Spinal cord (tissue), 9 donors: ENCODE measurements at regions not wholly inside any gene's neighbourhood (a gene's known extent, or its start where the extent isn't known, plus 50 kb on each side); places are given as distances from the start of the nearest gene placed in this dataset.

Experiments
- DNase-seq, 6 donors: peaks; one replicate each; pipeline versions ENCODE4 v3.0.0 to v3.0.0-alpha.2; 2013 to 2015; ENCODE audit warnings: low spot score in 6 of 6, low read depth in 4 of 6
- H3K27ac ChIP-seq: one replicate; pipeline ENCODE4 v1.5.1; 2013; ENCODE audit warnings: low read depth, low read length, control low read depth
- H3K27me3 ChIP-seq: one replicate; pipeline ENCODE4 v1.6.1; 2013; ENCODE audit warnings: low read length; ENCODE audit not compliant: control insufficient read depth, insufficient read depth
- H3K36me3 ChIP-seq: one replicate; pipeline ENCODE4 v1.6.1; 2013; ENCODE audit warnings: low read length; ENCODE audit not compliant: control insufficient read depth, insufficient read depth
- H3K4me1 ChIP-seq: one replicate; pipeline ENCODE4 v1.6.1; 2013; ENCODE audit warnings: low read length; ENCODE audit not compliant: control insufficient read depth, insufficient read depth
- H3K4me3 ChIP-seq: one replicate; pipeline ENCODE4 v1.5.1; 2013; ENCODE audit warnings: low read depth, low read length, control low read depth
- H3K9me3 ChIP-seq: one replicate; pipeline ENCODE4 v1.6.1; 2013; ENCODE audit warnings: low read length; ENCODE audit not compliant: control insufficient read depth, insufficient read depth
- WGBS: methylation state at CpG from one replicate; pipeline ENCODE4 v1.1.5; 2013; ENCODE audit warnings: missing lambda C conversion rate; ENCODE audit not compliant: insufficient coverage; 5-methylcytosine and 5-hydroxymethylcytosine counted together
- donor health status: healthy.

DNA sequence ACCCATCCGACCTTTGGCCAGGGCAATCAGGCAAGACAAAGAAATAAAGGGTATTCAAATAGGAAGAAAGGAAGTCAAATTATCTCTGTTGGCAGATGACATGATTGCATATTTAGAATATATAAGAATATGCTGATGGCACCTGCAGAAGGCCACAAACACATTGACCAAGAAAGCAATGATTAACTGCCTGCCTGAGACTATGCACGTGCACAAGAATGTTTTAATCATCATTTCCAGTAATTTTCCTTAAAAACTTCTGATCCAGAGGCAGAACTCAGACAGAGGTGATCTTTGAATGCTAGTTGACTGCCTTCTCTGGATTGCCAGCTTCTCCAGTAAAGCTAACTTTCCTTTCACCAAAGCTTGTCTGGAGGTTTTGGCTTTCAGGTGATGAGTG, 260.2 kb downstream of the DTWD2 start:
- H3K4me3 ChIP-seq = no peak overlapping the region
- DNase-seq = no peak
- WGBS = 86% methylated on average over 1 of the region's 2 CpGs
- no peaks in the 10 kb centered on the region for H3K9me3 ChIP-seq
- H3K27ac ChIP-seq = no peak overlapping the region
- H3K4me1 ChIP-seq = no peaks in the 10 kb centered on the region
- H3K27me3 ChIP-seq = no peaks in the 10 kb centered on the region
- H3K36me3 ChIP-seq = no peaks in the 10 kb centered on the region

DNA sequence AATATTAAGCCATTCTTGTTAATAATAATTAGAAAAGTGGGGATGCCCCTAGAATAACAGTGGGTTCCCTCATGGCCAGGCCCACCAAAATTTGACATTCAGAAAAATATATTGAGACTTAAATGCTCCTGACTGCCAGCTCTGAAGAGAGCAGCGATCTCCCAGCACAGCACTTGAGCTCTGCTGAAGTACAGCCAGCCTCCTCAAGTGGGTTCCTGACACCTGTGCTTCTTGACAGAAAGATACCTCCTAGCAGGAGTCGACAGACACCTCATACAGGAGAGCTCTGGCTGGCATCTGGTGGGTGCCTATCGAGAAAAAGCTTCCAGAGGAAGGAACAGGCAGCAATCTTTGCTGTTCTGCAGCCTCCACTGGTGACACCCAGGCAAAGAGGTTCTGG, 261.5 kb downstream of the DTWD2 start:
- Histone ChIP-seq H3K4me1 (no peaks in the 10 kb centered on the region), H3K9me3 (no peaks in the 10 kb centered on the region), H3K36me3 (no peaks in the 10 kb centered on the region), H3K27me3 (no peaks in the 10 kb centered on the region), H3K27ac (no peak overlapping the region), H3K4me3 (no peak overlapping the region)
- no peak for DNase-seq
- 84% methylated on average over 3 of the region's 3 CpGs for WGBS

- Histone ChIP-seq H3K27me3 (no peaks in the 10 kb centered on the region), H3K4me1 (no peaks in the 10 kb centered on the region), H3K27ac (no peak overlapping the region), H3K4me3 (no peak overlapping the region), H3K9me3 (no peaks in the 10 kb centered on the region), H3K36me3 (no peaks in the 10 kb centered on the region)
- DNase-seq = no peak
These were observed 265.4 kb downstream of the DTWD2 start for GRCh38 chr5:118723021-118723338.

GRCh38 chr5:118722122-118723020, 266.0 kb downstream of the DTWD2 start:
- no peaks in the 10 kb centered on the region for H3K9me3 ChIP-seq
- WGBS = 77% methylated on average over 1 of the region's 7 CpGs

DNA sequence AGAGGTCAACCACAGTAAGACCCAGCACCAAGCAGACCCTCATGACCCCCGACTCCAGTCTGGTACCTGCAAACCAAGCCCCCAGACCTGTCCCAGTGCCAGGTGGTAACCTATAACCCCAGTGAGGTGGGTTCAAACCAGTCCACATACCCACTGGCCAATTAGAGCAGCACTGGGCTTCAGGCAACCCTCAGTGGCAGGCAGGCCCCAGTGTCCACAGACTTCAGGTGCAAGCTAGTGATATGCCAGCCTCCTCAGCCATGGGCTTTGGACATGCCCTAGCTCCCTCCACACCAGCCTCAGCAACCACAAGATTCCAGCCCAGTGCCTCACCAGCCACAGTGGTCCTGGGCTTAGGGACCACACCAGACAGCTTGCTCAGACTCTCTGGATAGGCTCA, 276.6 kb downstream of the DTWD2 start:
- no peak overlapping the region for H3K27ac ChIP-seq
- WGBS = 100% methylated on average over 1 of the region's 1 CpG
- no peaks in the 10 kb centered on the region for H3K36me3 ChIP-seq
- no peaks in the 10 kb centered on the region for H3K4me1 ChIP-seq
- no peaks in the 10 kb centered on the region for H3K9me3 ChIP-seq
- no peaks in the 10 kb centered on the region for H3K27me3 ChIP-seq
- no peak overlapping the region for H3K4me3 ChIP-seq
- DNase-seq = no peak

More at GRCh38 chr5:118722122-118723020, 266.0 kb downstream of the DTWD2 start:
- H3K4me3 ChIP-seq = no peak overlapping the region
- no peaks in the 10 kb centered on the region for H3K4me1 ChIP-seq
- H3K27ac ChIP-seq = no peak overlapping the region
- H3K36me3 ChIP-seq = no peaks in the 10 kb centered on the region
- DNase-seq = no peak
- H3K27me3 ChIP-seq = no peaks in the 10 kb centered on the region

DNA sequence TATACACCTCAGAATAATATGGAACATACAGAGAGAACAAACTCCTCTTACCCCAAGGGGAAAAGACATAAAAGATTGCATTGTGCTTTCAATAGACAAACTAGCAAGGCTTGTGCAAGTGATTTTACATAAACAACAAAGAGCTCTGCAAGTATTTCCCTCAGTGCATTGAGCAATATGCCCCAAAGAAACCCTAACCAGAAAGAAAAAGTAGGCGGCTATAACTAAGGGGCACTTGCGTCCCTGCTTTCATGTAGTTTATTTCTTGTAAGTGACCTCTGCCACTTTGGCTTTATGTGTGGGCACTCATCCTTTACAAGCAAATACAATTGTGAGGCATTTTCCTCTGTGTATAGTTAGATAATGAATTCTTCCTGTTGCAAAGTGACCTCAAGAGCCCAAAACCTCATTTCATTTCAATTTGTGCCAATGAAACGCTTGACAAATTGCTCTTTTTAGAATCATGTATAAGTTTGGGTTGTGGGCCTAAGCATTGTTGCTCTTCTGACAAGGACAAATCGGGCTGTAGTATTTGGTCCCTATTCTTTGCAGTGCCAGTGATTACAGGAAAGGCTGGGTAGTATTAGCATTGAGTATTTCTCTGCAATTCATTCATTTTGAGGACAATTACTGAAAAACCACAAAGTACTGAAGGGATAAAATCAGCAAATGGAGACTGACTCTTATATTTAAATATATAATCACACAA, 282.2 kb downstream of the DTWD2 start:
- H3K36me3 ChIP-seq = no peaks in the 10 kb centered on the region
- DNase-seq = peak in 2 of 6 donors; percentile 14 to 27
- H3K4me3 ChIP-seq = no peak overlapping the region
- H3K27ac ChIP-seq = peak overlapping the region; percentile 47
- peaks cover 4% of the 10 kb centered on the region for H3K9me3 ChIP-seq
- 17% methylated on average over 2 of the region's 4 CpGs for WGBS
- H3K4me1 ChIP-seq = no peaks in the 10 kb centered on the region
- H3K27me3 ChIP-seq = no peaks in the 10 kb centered on the region

- 94% methylated on average over 2 of the region's 2 CpGs for WGBS
- Histone ChIP-seq H3K4me3 (no peak overlapping the region), H3K9me3 (peaks cover 4% of the 10 kb centered on the region), H3K27me3 (no peaks in the 10 kb centered on the region), H3K27ac (no peak overlapping the region), H3K36me3 (no peaks in the 10 kb centered on the region), H3K4me1 (no peaks in the 10 kb centered on the region)
- DNase-seq = no peak
These were observed 285.1 kb downstream of the DTWD2 start for GRCh38 chr5:118703241-118703640.

DNA sequence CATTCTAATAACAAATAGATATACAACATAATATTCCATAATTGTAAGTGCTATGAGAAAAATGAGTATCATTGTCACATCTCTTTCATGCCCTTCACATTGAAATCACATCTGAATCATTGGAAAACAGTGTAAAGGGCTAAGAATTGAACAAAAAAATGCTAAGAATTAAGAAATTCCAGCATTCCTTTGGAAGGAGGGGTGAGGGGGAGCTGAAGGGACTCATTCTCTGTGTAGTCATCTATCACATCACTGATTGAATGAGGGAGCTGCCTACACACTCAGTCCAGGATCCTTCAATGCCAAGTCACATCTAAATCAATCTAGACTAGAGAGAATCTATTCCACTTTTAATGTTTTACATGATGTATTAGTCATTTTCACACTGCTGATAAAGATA, 286.6 kb downstream of the DTWD2 start:
- Histone ChIP-seq H3K36me3 (no peaks in the 10 kb centered on the region), H3K9me3 (peaks cover 4% of the 10 kb centered on the region), H3K4me1 (no peaks in the 10 kb centered on the region), H3K4me3 (no peak overlapping the region), H3K27me3 (no peaks in the 10 kb centered on the region), H3K27ac (peak overlapping the region; percentile 65)
- no peak for DNase-seq

GRCh38 chr5:118700510-118700909, 287.8 kb downstream of the DTWD2 start:
- Histone ChIP-seq H3K4me3 (no peak overlapping the region), H3K9me3 (peaks cover 4% of the 10 kb centered on the region), H3K27ac (no peak overlapping the region), H3K36me3 (no peaks in the 10 kb centered on the region), H3K4me1 (no peaks in the 10 kb centered on the region), H3K27me3 (no peaks in the 10 kb centered on the region)
- DNase-seq = no peak
- WGBS = 80% methylated on average over 1 of the region's 2 CpGs

DNA sequence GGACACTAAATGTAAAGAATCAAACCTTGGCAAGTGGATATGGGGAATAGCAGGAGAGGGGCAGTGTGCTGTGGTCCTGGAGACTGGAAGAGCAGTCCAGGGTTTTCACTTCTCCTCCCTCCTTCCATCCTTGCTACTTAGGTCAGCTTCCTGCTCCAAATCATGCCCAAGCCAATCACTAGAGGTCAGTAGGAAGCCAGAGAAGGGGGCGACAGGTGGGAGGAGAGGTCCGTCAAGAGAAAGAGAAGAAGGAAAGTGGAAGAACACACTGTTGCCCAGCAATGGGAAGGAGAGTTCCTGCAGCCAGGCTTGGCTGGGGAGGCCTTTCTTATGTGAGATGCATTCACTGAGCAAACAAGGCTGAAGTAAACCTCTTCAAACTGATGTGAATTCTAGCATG, 289.6 kb downstream of the DTWD2 start:
- no peak overlapping the region for H3K4me3 ChIP-seq
- no peak for DNase-seq
- no peaks in the 10 kb centered on the region for H3K36me3 ChIP-seq
- no peaks in the 10 kb centered on the region for H3K27me3 ChIP-seq
- H3K9me3 ChIP-seq = peaks cover 4% of the 10 kb centered on the region
- no peaks in the 10 kb centered on the region for H3K4me1 ChIP-seq
- 60% methylated on average over 2 of the region's 2 CpGs for WGBS
- no peak overlapping the region for H3K27ac ChIP-seq
